OCI-LY3 (cell line): ENCODE measurements at regions not wholly inside any gene's neighbourhood (a gene's known extent, or its start where the extent isn't known, plus 50 kb on each side); places are given as distances from the start of the nearest gene placed in this dataset.
"Not testable (repeated sequence)": the region's sequence is repeated elsewhere in the genome, so short reads cannot be mapped to it uniquely, and the experiment has no call there.

Experiments used
- H2AFZ ChIP-seq: fragments of 200-600, 300-600 bp; shearing (Covaris generic); 2 replicates; pipeline ENCODE4 v1.6.0; 2014; ENCODE audit warnings: antibody characterized with exemption, low read depth, low read length
- H3K27ac ChIP-seq: fragments of 200-600, 300-600 bp; sonication (generic); 2 replicates; pipeline ENCODE4 v1.5.1; 2014; ENCODE audit warnings: mild to moderate bottlenecking, low read length, moderate library complexity, mixed read lengths
- H3K27me3 ChIP-seq: fragments of 200-600, 300-600 bp; sonication (generic); 2 replicates; pipeline ENCODE4 v1.6.1; 2014; ENCODE audit warnings: low read depth, low read length, mixed read lengths
- H3K36me3 ChIP-seq: fragments of 200-600, 300-600 bp; sonication (generic); replicated peaks from 2 replicates; pipeline ENCODE3; 2014; ENCODE audit warnings: low read depth, low read length, mixed read lengths
- H3K4me1 ChIP-seq: fragments of 300-600, 200-600 bp; sonication (generic); 2 replicates; pipeline ENCODE4 v1.6.1; 2014; ENCODE audit warnings: low read length, mixed read lengths
- H3K4me2 ChIP-seq: fragments of 200-600, 300-600 bp; sonication (generic); 2 replicates; pipeline ENCODE4 v1.6.1; 2014; ENCODE audit warnings: low read length, mixed read lengths
- H3K4me3 ChIP-seq: fragments of 300-600, 200-600 bp; sonication (generic); 2 replicates; pipeline ENCODE4 v1.5.1; 2014; ENCODE audit warnings: antibody characterized with exemption, mild to moderate bottlenecking, low read length, moderate library complexity
- H3K79me2 ChIP-seq: fragments of 300-600, 200-600 bp; shearing (Covaris generic); 2 replicates; pipeline ENCODE4 v1.6.1; 2014; ENCODE audit warnings: mild to moderate bottlenecking, low read length, mixed read lengths
- H3K9ac ChIP-seq: fragments of 300-600, 200-600 bp; shearing (Covaris generic); 2 replicates; pipeline ENCODE4 v1.6.0; 2014; ENCODE audit warnings: mild to moderate bottlenecking, low read length, moderate library complexity
- H3K9me3 ChIP-seq: fragments of 200-600, 300-600 bp; shearing (Covaris generic); 2 replicates; pipeline ENCODE4 v1.6.1; 2014; ENCODE audit warnings: low read length, mixed read lengths; ENCODE audit not compliant: insufficient read depth
- H4K20me1 ChIP-seq: fragments of 200-600, 300-600 bp; sonication (generic); 2 replicates; pipeline ENCODE4 v1.6.1; 2016; ENCODE audit warnings: low read length, mixed read lengths; ENCODE audit not compliant: insufficient read depth
- CTCF ChIP-seq: fragments of 200-600, 300-600 bp; sonication (generic); IDR thresholded peaks from 2 replicates; pipeline ENCODE4 v1.5.1; 2014; ENCODE audit warnings: antibody characterized with exemption, low read length, low read depth
- EZH2phosphoT487 ChIP-seq: fragments of 200-600 bp; shearing (Covaris generic); IDR thresholded peaks from 2 replicates; pipeline ENCODE4 v1.6.1; 2018; ENCODE audit warnings: antibody characterized with exemption, mixed run types, low read depth

GRCh38 chr5:102670224-102670836 is 84.8 kb upstream of the PAM start:
- H3K9me3 ChIP-seq: no peaks in the 10 kb centered on the region
- TF ChIP-seq EZH2phosphoT487 (no peak), CTCF (peak; percentile 50)
- H2AFZ ChIP-seq: no peak overlapping the region
- H3K27ac ChIP-seq: no peak overlapping the region
- no peaks in the 10 kb centered on the region for H4K20me1 ChIP-seq
- no peak overlapping the region for H3K9ac ChIP-seq
- no peaks in the 10 kb centered on the region for H3K27me3 ChIP-seq
- no peaks in the 10 kb centered on the region for H3K79me2 ChIP-seq
- H3K4me1 ChIP-seq: peaks cover 14% of the 10 kb centered on the region
- no peak overlapping the region for H3K4me2 ChIP-seq
- H3K4me3 ChIP-seq: no peak overlapping the region
- H3K36me3 ChIP-seq: no peaks in the 10 kb centered on the region

DNA sequence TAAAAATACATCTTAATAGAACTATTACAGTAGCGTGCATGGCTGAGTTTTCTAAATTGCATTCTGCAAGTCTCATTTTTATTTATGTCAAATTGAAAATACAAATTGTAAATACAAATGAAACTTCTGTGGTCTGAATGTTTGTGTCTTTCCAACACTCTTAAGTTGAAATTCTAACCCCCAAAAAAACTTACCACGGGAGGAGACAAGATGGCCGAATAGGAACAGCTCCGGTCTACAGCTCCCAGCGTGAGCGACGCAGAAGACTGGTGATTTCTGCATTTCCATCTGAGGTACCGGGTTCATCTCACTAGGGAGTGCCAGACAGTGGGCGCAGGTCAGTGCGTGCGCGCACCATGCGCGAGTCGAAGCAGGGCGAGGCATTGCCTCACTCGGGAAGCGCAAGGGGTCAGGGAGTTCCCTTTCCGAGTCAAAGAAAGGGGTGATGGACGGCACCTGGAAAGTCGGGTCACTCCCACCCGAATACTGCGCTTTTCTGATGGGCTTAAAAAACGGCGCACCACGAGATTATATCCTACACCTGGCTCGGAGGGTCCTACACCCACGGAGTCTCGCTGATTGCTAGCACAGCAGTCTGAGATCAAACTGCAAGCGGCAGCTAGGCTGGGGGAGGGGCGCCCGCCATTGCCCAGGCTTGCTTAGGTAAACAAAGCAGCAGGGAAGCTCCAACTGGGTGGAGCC is 83.9 kb upstream of the PAM start:
- not testable (repeated sequence) for H2AFZ ChIP-seq, H3K4me3 ChIP-seq

GRCh38 chr5:102678267-102679058 is 76.6 kb upstream of the PAM start:
- no peaks in the 10 kb centered on the region for H4K20me1 ChIP-seq
- no peaks in the 10 kb centered on the region for H3K27me3 ChIP-seq
- H2AFZ ChIP-seq: no peak overlapping the region
- H3K36me3 ChIP-seq: no peaks in the 10 kb centered on the region
- TF ChIP-seq CTCF (no peak), EZH2phosphoT487 (no peak)
- H3K9me3 ChIP-seq: no peaks in the 10 kb centered on the region
- no peak overlapping the region for H3K4me2 ChIP-seq
- no peak overlapping the region for H3K27ac ChIP-seq
- H3K4me3 ChIP-seq: no peak overlapping the region
- H3K79me2 ChIP-seq: no peaks in the 10 kb centered on the region
- H3K9ac ChIP-seq: no peak overlapping the region
- H3K4me1 ChIP-seq: peaks cover 5% of the 10 kb centered on the region; the same call in 1 of the 2 replicates

More for the DNA sequence above, 83.9 kb upstream of the PAM start:
- H3K9me3 ChIP-seq, H4K20me1 ChIP-seq, H3K27me3 ChIP-seq, H3K9ac ChIP-seq, H3K36me3 ChIP-seq, H3K4me2 ChIP-seq, H3K27ac ChIP-seq, H3K79me2 ChIP-seq: not testable (repeated sequence)
- peaks cover 14% of the 10 kb centered on the region for H3K4me1 ChIP-seq

DNA sequence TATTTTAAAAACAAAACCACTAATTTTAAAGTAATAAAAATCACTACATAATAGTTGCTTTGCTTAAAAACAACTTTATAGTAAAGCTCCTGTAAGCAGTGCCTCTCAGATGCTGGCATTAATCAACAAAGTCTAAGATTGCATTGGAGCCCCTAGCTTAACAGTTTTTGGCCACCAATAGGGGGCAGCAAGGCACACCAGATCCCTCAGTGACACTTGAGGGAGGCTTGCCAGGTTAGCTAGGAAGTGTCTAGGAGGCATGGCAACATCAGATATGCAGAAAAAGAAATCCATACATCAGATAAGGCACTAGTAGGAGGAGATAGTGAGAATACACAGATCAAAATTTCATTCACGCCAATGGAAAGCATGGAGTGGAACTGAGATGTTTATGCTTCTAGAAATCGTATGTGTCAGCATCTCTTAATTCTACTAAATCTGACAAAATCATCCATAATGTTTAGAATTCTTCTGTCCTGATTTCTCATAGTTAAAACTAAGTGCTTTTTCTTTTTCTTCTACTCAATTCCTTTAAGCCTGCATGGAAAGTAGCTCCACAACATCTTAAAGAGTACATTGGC is 73.6 kb upstream of the PAM start:
- no peak overlapping the region for H2AFZ ChIP-seq
- H3K4me1 ChIP-seq: peaks cover 5% of the 10 kb centered on the region; the same call in 1 of the 2 replicates

More for the DNA sequence above, 73.6 kb upstream of the PAM start:
- no peak overlapping the region for H3K4me2 ChIP-seq
- H3K27me3 ChIP-seq: no peaks in the 10 kb centered on the region
- no peak overlapping the region for H3K9ac ChIP-seq
- H3K36me3 ChIP-seq: no peaks in the 10 kb centered on the region
- H3K27ac ChIP-seq: no peak overlapping the region
- no peak overlapping the region for H3K4me3 ChIP-seq
- H3K79me2 ChIP-seq: no peaks in the 10 kb centered on the region
- H4K20me1 ChIP-seq: no peaks in the 10 kb centered on the region
- TF ChIP-seq EZH2phosphoT487: no peak
- peak; percentile 75 for TF ChIP-seq CTCF
- no peaks in the 10 kb centered on the region for H3K9me3 ChIP-seq
